SK-N-MC (cell line): ENCODE measurements at regions not wholly inside any gene's neighbourhood (a gene's known extent, or its start where the extent isn't known, plus 50 kb on each side); places are given as distances from the start of the nearest gene placed in this dataset.

Source experiments
- EZH2 ChIP-seq: fragments of 200-600 bp; sonication (generic); IDR thresholded peaks from one replicate; pipeline ENCODE4 v1.6.1; 2017; ENCODE audit warnings: antibody characterized with exemption
- FOXP2 ChIP-seq: optimal IDR thresholded peaks from 2 replicates; pipeline ENCODE3; 2011; ENCODE audit warnings: mild to moderate bottlenecking, moderate library complexity; ENCODE audit not compliant: insufficient read depth; ENCODE audit errors: extremely low read length, control extremely low read depth
- POLR2AphosphoS5 ChIP-seq: IDR thresholded peaks from 2 replicates; pipeline ENCODE4 v1.6.1; 2012; ENCODE audit warnings: mild to moderate bottlenecking, low read depth, low read length, borderline replicate concordance

DNA sequence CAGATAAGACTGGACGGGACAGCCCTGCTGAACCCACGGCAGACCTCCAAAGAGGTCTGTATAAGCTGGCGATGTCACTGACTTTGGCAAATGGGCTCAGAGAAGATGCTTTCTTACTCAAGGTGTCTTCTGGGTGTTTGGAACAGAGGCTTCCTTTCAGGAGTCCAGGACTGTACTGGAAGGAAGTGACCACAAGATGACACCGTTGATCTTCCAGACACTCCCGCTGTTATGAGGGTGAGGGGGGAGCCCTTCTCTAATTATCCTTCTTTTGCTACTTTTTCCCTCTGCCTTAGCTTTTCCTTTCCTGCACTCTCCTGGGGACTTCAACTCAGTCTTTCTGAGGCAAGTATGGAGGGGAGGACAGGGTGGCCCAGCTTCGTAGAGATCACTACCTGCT lies 65.2 kb upstream of the ZNF599 start:
- TF ChIP-seq POLR2AphosphoS5 = no peak
- no peak for TF ChIP-seq EZH2
- no peak for TF ChIP-seq FOXP2
